ENCODE measurements at regions not wholly inside any gene's neighbourhood (a gene's known extent, or its start where the extent isn't known, plus 50 kb on each side); places are given as distances from the start of the nearest gene placed in this dataset.

DNA sequence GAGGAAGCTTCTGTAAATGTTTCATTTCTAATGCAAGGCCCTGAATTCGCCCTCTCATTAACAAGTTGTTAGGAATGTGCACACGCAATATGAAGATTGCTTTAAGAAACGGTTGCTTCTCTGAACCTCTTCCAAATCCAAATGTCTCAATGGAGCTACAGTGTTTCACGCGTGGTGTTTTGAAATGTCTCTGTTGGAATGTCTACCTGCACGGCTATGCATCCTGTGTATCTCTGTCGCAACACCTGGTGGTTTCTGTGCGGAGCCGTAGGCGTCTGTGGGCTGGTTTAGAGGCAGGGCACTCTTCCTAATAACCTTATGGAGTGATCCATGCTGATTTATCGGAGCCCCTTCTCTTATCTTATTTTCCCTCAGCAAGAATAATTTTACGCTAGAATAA, 1584.2 kb upstream of the SLC10A2 start:
- Histone ChIP-seq H4K20me1 (ENCODE audit: insufficient read depth, poor library complexity, severe bottlenecking) (no peaks in the 10 kb centered on the region), H3K36me3 (replicated peaks; ENCODE audit: insufficient read depth, low read depth) (no peaks in the 10 kb centered on the region), H3K4me2 (no peak overlapping the region), H3K9me3 (ENCODE audit: low read depth) (no peaks in the 10 kb centered on the region), H3K79me2 (no peaks in the 10 kb centered on the region), H3K27me3 (no peaks in the 10 kb centered on the region), H2AFZ (no peak overlapping the region), H3K9me2 (replicated peaks; ENCODE audit: insufficient read depth) (no peaks in the 10 kb centered on the region), H3K27ac (no peak overlapping the region), H3K4me3 (no peak overlapping the region), H3K4me1 (ENCODE audit: insufficient read depth) (no peaks in the 10 kb centered on the region)
- no peak for DNase-seq (ENCODE audit: low spot score)
- TF ChIP-seq, protein P1, sequence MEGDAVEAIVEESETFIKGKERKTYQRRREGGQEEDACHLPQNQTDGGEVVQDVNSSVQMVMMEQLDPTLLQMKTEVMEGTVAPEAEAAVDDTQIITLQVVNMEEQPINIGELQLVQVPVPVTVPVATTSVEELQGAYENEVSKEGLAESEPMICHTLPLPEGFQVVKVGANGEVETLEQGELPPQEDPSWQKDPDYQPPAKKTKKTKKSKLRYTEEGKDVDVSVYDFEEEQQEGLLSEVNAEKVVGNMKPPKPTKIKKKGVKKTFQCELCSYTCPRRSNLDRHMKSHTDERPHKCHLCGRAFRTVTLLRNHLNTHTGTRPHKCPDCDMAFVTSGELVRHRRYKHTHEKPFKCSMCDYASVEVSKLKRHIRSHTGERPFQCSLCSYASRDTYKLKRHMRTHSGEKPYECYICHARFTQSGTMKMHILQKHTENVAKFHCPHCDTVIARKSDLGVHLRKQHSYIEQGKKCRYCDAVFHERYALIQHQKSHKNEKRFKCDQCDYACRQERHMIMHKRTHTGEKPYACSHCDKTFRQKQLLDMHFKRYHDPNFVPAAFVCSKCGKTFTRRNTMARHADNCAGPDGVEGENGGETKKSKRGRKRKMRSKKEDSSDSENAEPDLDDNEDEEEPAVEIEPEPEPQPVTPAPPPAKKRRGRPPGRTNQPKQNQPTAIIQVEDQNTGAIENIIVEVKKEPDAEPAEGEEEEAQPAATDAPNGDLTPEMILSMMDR (IDR thresholded peaks at IDR 0.05; ENCODE audit: poor library complexity) = no peak
- TF ChIP-seq EZH2phosphoT487 (IDR thresholded peaks at IDR 0.05; ENCODE audit: low read depth, severe bottlenecking, unreplicated experiment) = no peak
- TF ChIP-seq EZH2 (IDR thresholded peaks at IDR 0.05; ENCODE audit: borderline replicate concordance) = no peak
- 90% methylated on average over 12 of the region's 12 CpGs for WGBS (ENCODE audit: low lambda C conversion rate, missing lambda C conversion rate)

DNA sequence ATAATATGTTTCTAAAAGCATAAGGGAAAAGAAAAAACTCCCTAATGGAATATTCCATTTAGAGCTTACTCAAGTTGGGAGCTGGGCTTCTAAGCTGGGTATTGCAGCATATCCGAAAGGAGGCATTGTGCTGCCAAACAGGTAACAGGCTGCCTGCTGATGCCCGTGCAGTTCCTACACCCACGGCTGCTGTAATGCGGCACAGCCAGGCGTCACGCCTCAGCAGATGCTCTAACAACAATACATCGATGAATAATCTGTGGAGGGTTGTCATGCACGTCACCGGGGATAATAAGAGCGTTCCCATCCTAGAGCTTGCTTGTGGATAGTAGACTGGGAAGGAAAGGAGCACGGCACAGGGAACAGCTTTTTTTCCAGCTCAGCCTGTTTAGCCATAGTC, 1582.1 kb upstream of the SLC10A2 start:
- Histone ChIP-seq H3K79me2 (no peaks in the 10 kb centered on the region), H3K9me2 (replicated peaks; ENCODE audit: insufficient read depth) (no peaks in the 10 kb centered on the region), H3K36me3 (replicated peaks; ENCODE audit: insufficient read depth, low read depth) (no peaks in the 10 kb centered on the region), H3K9me3 (ENCODE audit: low read depth) (no peaks in the 10 kb centered on the region), H3K4me3 (no peak overlapping the region), H3K4me1 (ENCODE audit: insufficient read depth) (no peaks in the 10 kb centered on the region), H3K27me3 (no peaks in the 10 kb centered on the region), H3K27ac (no peak overlapping the region), H2AFZ (no peak overlapping the region), H4K20me1 (ENCODE audit: insufficient read depth, poor library complexity, severe bottlenecking) (no peaks in the 10 kb centered on the region), H3K4me2 (no peak overlapping the region)
- TF ChIP-seq EZH2 (IDR thresholded peaks at IDR 0.05; ENCODE audit: borderline replicate concordance) (no peak), EZH2phosphoT487 (IDR thresholded peaks at IDR 0.05; ENCODE audit: low read depth, severe bottlenecking, unreplicated experiment) (no peak)
- TF ChIP-seq, protein P1 (IDR thresholded peaks at IDR 0.05; ENCODE audit: poor library complexity) = no peak
- 95% methylated on average over 11 of the region's 11 CpGs for WGBS (ENCODE audit: low lambda C conversion rate, missing lambda C conversion rate)
- no peak for DNase-seq (ENCODE audit: low spot score)

- no peak overlapping the region for H3K4me2 ChIP-seq
- H3K79me2 ChIP-seq = no peaks in the 10 kb centered on the region
- H3K9me2 ChIP-seq (replicated peaks; ENCODE audit: insufficient read depth) = no peaks in the 10 kb centered on the region
- H3K36me3 ChIP-seq (replicated peaks; ENCODE audit: insufficient read depth, low read depth) = no peaks in the 10 kb centered on the region
- no peaks in the 10 kb centered on the region for H3K9me3 ChIP-seq (ENCODE audit: low read depth)
- no peaks in the 10 kb centered on the region for H3K4me1 ChIP-seq (ENCODE audit: insufficient read depth)
- H3K4me3 ChIP-seq = no peak overlapping the region
- no peaks in the 10 kb centered on the region for H3K27me3 ChIP-seq
- H2AFZ ChIP-seq = no peak overlapping the region
- no peaks in the 10 kb centered on the region for H4K20me1 ChIP-seq (ENCODE audit: insufficient read depth, poor library complexity, severe bottlenecking)
- no peak for TF ChIP-seq EZH2 (IDR thresholded peaks at IDR 0.05; ENCODE audit: borderline replicate concordance)
- TF ChIP-seq, protein P1 (IDR thresholded peaks at IDR 0.05; ENCODE audit: poor library complexity) = no peak
- TF ChIP-seq EZH2phosphoT487 (IDR thresholded peaks at IDR 0.05; ENCODE audit: low read depth, severe bottlenecking, unreplicated experiment) = no peak
- 97% methylated on average over 4 of the region's 4 CpGs for WGBS (ENCODE audit: low lambda C conversion rate, missing lambda C conversion rate)
- no peak for DNase-seq (ENCODE audit: low spot score)
- H3K27ac ChIP-seq = no peak overlapping the region
Observed at GRCh38 chr13:104645786-104646185, 1579.6 kb upstream of the SLC10A2 start.

GRCh38 chr13:104641309-104641708, 1575.1 kb upstream of the SLC10A2 start:
- no peaks in the 10 kb centered on the region for H4K20me1 ChIP-seq (ENCODE audit: insufficient read depth, poor library complexity, severe bottlenecking)
- no peaks in the 10 kb centered on the region for H3K4me1 ChIP-seq (ENCODE audit: insufficient read depth)
- H3K9me3 ChIP-seq (ENCODE audit: low read depth) = no peaks in the 10 kb centered on the region
- no peaks in the 10 kb centered on the region for H3K27me3 ChIP-seq
- DNase-seq (ENCODE audit: low spot score) = no peak
- H3K4me3 ChIP-seq = no peak overlapping the region
- no peaks in the 10 kb centered on the region for H3K9me2 ChIP-seq (replicated peaks; ENCODE audit: insufficient read depth)
- H2AFZ ChIP-seq = no peak overlapping the region
- 84% methylated on average over 5 of the region's 5 CpGs for WGBS (ENCODE audit: low lambda C conversion rate, missing lambda C conversion rate)
- H3K79me2 ChIP-seq = no peaks in the 10 kb centered on the region
- H3K27ac ChIP-seq = no peak overlapping the region
- H3K4me2 ChIP-seq = no peak overlapping the region
- no peaks in the 10 kb centered on the region for H3K36me3 ChIP-seq (replicated peaks; ENCODE audit: insufficient read depth, low read depth)
- TF ChIP-seq EZH2phosphoT487 (IDR thresholded peaks at IDR 0.05; ENCODE audit: low read depth, severe bottlenecking, unreplicated experiment) (no peak), EZH2 (IDR thresholded peaks at IDR 0.05; ENCODE audit: borderline replicate concordance) (no peak)
- TF ChIP-seq, protein P1 (IDR thresholded peaks at IDR 0.05; ENCODE audit: poor library complexity) = no peak

Data from hepatocyte (in vitro differentiated cells).